IPS-NIHi7 (cell line): ENCODE measurements at regions not wholly inside any gene's neighbourhood (a gene's known extent, or its start where the extent isn't known, plus 50 kb on each side); places are given as distances from the start of the nearest gene placed in this dataset.
"Not testable (repeated sequence)": the region's sequence is repeated elsewhere in the genome, so short reads cannot be mapped to it uniquely, and the experiment has no call there.

Experiments used
- DNase-seq: peaks from one replicate; pipeline ENCODE4 v3.0.0; 2012; ENCODE audit warnings: mixed read lengths; ENCODE audit errors: extremely low spot score

GRCh38 chr7:153521370-153521769 lies 530.8 kb upstream of the DPP6 start:
- DNase-seq = no peak

GRCh38 chr7:153522261-153522660 lies 529.9 kb upstream of the DPP6 start:
- no peak for DNase-seq

- DNase-seq = no peak
These were observed 528.7 kb upstream of the DPP6 start for GRCh38 chr7:153523320-153524015.

- DNase-seq = no peak
These were observed 528.1 kb upstream of the DPP6 start for GRCh38 chr7:153524070-153524601.

DNA sequence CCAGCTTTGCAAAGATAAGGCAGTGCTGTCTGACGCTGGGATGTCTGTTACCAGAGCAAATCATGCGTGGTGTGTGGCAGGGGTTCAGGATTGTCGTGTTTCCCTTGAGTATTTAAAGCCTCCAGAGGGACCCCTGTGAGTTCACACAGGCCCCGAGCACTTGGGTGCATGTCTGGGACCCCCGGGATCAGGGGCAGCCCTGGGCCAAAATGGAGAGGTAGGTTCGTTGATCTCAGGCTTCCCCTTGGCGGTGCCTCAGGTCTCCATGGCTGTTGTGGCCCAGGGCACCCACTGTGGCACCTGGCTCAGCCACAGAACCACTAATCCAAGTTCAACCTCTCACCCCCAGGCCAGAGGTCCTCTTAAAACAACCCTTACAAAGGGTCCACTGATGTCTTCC lies 523.1 kb upstream of the DPP6 start:
- no peak for DNase-seq

GRCh38 chr7:153529651-153530165 lies 522.5 kb upstream of the DPP6 start:
- no peak for DNase-seq

DNA sequence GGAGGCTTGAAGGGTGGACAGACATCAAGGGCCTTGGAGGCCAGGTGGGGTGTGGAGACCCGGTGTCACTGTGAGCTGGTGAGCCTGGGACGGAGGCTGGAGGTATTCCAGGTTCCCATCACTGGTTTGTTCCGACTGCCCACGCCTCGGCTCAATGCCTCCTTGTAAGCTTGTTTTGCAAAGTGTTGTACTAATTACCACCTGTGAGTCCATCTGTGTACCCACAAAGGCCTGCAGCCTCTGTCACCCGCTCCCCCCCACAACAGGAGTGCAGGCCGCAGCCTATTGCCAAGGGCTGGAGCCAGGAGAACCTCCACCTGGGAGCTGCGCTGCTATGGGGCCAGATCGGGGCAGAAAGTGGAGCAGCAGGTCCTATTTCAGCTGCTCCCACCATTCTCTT lies 521.8 kb upstream of the DPP6 start:
- DNase-seq = no peak

DNA sequence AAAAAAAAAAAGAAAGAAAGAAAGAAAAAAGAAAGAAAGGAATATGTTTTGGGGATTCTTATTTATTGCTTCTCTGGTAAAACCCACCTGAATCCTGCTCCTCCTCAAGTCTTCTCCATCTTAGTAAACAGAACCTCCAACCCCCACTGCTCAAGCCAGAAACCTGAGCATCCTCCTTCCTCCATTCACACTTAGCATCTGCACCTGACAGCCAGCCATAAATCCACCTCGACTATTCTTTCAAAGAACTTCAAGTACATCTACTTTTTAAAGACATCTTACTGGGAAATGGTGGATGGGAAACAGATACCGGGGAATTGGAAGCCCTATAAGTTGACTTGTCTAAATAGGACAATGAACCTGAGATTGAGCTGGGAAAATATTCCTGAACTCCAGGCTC lies 519.9 kb upstream of the DPP6 start:
- DNase-seq = no peak

DNA sequence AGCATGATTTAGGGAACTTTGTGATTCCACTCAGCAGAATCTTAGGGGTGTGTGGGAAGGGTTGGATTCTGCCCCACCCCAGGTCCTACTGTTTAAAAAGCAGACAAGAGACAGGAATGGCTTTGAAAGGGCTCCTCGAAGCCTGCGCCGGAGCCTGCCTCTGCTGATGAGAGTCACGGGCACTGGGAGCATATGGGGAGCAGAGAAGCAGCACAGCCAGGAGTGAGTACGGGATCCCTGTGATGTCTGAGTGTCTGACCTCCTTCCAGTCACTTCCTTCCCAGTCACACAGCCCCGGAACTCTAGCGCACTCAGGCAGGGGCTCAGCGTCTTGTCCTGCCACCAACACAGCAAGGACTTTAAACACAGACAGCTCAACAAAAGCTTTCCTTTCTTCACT lies 514.9 kb upstream of the DPP6 start:
- no peak for DNase-seq

DNA sequence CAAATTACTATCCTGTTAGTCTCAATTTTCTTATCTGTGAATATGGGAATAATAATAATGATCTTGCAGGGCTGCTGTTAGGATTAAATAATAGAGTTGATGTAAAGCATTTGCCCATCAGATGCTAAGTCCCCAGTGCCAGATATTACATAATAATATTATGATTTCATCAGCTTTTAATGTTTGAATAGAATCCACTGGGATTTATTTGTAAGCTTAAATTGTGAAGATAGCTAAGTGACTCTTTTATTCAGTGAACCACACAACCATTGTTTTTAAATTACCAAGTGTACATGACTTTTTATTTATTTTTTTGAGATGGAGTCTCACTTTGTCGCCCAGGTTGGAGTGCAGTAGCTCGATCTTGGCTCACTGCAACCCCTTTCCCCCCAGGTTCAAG lies 510.3 kb upstream of the DPP6 start:
- no peak for DNase-seq

GRCh38 chr7:153543232-153543631 lies 509.0 kb upstream of the DPP6 start:
- DNase-seq = no peak

- DNase-seq = no peak
These were observed 502.0 kb upstream of the DPP6 start for GRCh38 chr7:153550173-153550572.

DNA sequence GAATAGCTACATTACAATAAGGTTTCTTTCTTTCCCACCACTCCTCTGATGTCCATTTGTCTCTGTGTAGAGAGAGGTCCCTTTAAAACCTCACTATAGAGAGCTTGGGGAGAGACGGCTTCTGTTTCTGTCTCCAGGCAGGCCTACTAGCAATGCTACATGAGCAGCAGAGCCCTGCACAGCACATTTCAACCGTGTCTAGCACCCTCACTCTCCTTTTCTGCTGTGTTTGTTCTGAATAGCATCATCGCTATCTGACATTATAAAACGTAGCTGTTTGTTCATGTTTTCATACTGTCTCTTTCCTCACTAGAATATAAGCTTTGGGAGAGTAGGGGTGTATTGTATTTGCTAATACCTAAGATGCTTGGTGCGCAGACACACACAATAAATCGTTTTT lies 487.8 kb upstream of the DPP6 start:
- no peak for DNase-seq

- no peak for DNase-seq
These were observed 485.9 kb upstream of the DPP6 start for GRCh38 chr7:153566324-153566723.

DNA sequence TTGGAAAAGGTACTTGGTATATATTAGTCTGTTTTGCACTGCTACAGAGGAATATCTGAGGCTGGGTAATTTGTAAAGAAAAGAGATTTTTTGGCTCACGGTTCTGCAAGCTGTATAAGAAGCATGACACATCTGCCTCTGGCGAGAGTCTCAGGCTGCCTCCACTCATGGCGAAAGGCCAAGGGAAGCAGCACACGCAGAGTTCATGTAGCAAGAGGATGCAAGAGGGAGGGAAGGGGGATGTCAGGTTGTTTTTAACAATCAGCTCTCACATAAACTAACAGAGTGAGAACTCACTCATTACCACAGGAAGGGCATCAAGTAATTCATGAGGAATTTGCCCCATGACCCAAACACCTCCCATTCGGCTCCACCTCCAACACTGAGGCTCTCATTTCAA lies 484.8 kb upstream of the DPP6 start:
- no peak for DNase-seq

- DNase-seq = not testable (repeated sequence)
These were observed 482.7 kb upstream of the DPP6 start for GRCh38 chr7:153569520-153569919.

GRCh38 chr7:153576096-153576495 lies 476.1 kb upstream of the DPP6 start:
- no peak for DNase-seq

GRCh38 chr7:153581419-153581818 lies 470.8 kb upstream of the DPP6 start:
- no peak for DNase-seq

DNA sequence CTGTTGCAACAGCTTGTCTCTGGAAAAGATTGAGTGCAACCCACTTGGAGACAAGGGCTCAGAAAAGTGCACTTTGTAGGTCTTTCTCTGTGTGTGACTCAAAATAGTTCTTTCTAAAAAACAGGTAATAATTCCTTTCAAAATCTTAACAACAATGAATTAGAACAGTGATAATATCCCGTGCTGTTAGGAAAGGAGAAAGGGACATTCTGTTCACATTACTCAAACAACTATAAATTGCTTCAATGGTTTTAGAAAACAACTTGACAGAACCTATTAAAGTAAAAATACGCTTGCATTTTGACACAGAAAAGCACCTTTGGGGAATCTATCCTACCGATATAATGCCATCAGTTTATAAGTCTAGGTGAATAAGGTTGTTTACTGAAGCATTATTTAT lies 468.1 kb upstream of the DPP6 start:
- DNase-seq = no peak

GRCh38 chr7:153588586-153588985 lies 463.6 kb upstream of the DPP6 start:
- no peak for DNase-seq

DNA sequence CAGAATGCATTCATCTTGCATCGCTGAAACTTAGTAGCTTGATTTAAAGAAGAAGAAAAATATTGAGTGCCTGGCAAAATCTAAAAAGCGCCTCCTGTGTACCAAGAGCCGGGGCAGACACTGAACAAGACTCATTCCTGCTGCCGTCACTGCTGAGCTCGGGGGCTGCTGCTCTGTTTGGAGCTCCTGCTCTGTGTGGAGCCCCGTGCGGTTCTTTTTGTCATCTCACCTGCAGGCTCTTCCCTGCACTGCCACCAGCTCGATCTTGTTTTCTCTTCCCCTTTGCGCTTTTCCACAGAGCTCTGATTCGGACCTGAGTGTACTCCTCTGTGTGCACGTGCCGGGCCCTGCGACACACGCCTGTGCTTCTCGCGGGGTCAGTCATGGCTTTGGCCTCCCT lies 462.1 kb upstream of the DPP6 start:
- DNase-seq = no peak

DNA sequence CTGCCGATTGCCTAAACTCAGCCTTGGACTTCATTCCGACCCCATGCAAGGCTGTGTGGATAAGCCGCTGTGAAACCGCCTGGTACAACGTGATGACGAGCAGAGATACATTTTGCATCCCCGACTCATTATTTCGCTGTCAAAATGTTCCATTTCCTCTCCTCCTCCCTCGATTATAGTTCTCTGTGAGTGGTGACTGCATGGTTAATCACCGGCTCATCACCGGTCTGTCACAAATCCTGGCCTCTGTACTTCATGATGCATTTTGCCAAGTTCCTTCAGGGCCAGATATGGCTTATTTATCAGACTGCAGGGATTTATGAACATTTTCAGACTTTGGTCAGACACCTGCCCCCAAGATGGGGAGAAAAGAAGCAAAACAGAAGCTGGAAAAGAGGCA lies 461.6 kb upstream of the DPP6 start:
- no peak for DNase-seq

GRCh38 chr7:153607354-153607753 lies 444.8 kb upstream of the DPP6 start:
- no peak for DNase-seq
